ENCODE measurements at regions not wholly inside any gene's neighbourhood (a gene's known extent, or its start where the extent isn't known, plus 50 kb on each side); places are given as distances from the start of the nearest gene placed in this dataset.

DNA sequence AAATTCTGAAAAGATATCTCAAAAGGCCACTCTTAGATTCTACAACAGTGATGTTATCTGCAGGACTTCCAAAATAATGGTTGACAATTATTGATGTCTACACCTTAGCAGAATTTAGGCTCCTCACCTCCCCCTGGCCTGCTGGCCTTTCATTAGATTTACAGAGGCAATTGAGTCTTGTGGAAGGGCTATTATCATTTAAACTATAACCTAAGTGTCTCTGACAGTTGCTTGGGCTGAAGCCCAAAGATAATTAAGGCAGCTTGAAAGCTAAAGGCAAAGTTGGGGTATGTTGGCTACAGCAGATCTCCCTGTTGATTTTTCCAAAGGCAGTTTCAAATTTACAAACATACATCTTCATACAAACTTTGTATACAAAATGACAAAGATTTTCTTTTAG, 912.3 kb downstream of the TAF11L14 start:
- FAIRE-seq, result no peak
- no peak overlapping the region for H3K56ac ChIP-seq (replicated peaks; ENCODE audit: insufficient read length, low read depth, low read length)
- no peak for DNase-seq (ENCODE audit: low read depth in 1 of 2, low spot score in 2 of 2)
- TF ChIP-seq CBX5 (IDR thresholded peaks at IDR 0.05; ENCODE audit: low read depth, low read length) (no peak), KDM5A (IDR thresholded peaks at IDR 0.05; ENCODE audit: low read length) (no peak), EZH2 (IDR thresholded peaks at IDR 0.05; ENCODE audit: low read depth, low read length, severe bottlenecking) (no peak), HDAC2 (IDR thresholded peaks at IDR 0.05; ENCODE audit: borderline replicate concordance in 1 of 2, low read depth in 2 of 2, low read length in 2 of 2) (no peak), SUZ12 (IDR thresholded peaks at IDR 0.05; ENCODE audit: low read length) (no peak), RAD21 (IDR thresholded peaks at IDR 0.05 in 1 of 2, conservative IDR thresholded peaks at IDR 0.05 in 1 of 2; ENCODE audit: low read depth in 2 of 2, low read length in 2 of 2) (no peak), SIX5 (IDR thresholded peaks at IDR 0.05; ENCODE audit: low read depth, low read length) (no peak), TAF7 (optimal IDR thresholded peaks at IDR 0.05; ENCODE audit: borderline replicate concordance, low read depth, low read length) (no peak), PHF8 (conservative IDR thresholded peaks at IDR 0.05; ENCODE audit: low read depth, low read length) (no peak), ZNF274 (IDR thresholded peaks at IDR 0.05; ENCODE audit: borderline replicate concordance, extremely low read depth, low read length) (no peak), SP1 (IDR thresholded peaks at IDR 0.05; ENCODE audit: low read depth, low read length) (no peak), SAP30 (IDR thresholded peaks at IDR 0.05; ENCODE audit: insufficient read depth, insufficient replicate concordance, low read length) (no peak), KDM1A (IDR thresholded peaks at IDR 0.05; ENCODE audit: borderline replicate concordance, low read length) (no peak), KDM4A (IDR thresholded peaks at IDR 0.05; ENCODE audit: low read depth, low read length, severe bottlenecking) (no peak), CHD1 (IDR thresholded peaks at IDR 0.05; ENCODE audit: low read depth, low read length) (no peak)

More for the DNA sequence above, 912.3 kb downstream of the TAF11L14 start:
- no peak overlapping the region for H2BK15ac ChIP-seq (ENCODE audit: low read length)
- peak overlapping the region; percentile 53; the same call in 1 of the 2 replicates for H2BK20ac ChIP-seq (ENCODE audit: low read length)
- H3K79me2 ChIP-seq (ENCODE audit: control insufficient read depth in 1 of 2, insufficient read depth in 2 of 2, low read length in 2 of 2), result no peaks in the 10 kb centered on the region
- H4K20me1 ChIP-seq (replicated peaks in 1 of 2; ENCODE audit: control insufficient read depth in 1 of 2, insufficient read depth in 2 of 2, low read length in 2 of 2), result no peaks in the 10 kb centered on the region
- H4K5ac ChIP-seq (ENCODE audit: insufficient read length, low read depth, low read length), result no peak overlapping the region
- ChIA-PET POLR2A (ENCODE audit: partially characterized antibody) (interaction anchor here (1.1 to 1.2 kb wide), 2 partner anchors 11 to 12 kb away, joined by 3 read pairs; no protein-coding TSS in a partner anchor), CTCF (ENCODE audit: partially characterized antibody) (no interaction called here)
- H4K8ac ChIP-seq (ENCODE audit: extremely low read depth, insufficient read depth, low read length), result no peak overlapping the region
- H3K23ac ChIP-seq (ENCODE audit: insufficient read length), result no peak overlapping the region
- no peak overlapping the region for H2AK5ac ChIP-seq (ENCODE audit: low read depth, low read length)
- H3K18ac ChIP-seq (ENCODE audit: extremely low read depth, low read length), result no peak overlapping the region
- no peak overlapping the region for H3K14ac ChIP-seq (ENCODE audit: insufficient read length)
- H2BK120ac ChIP-seq (replicated peaks; ENCODE audit: low read depth, low read length), result peak overlapping the region; percentile 25
- no peak overlapping the region for H3K9ac ChIP-seq (replicated peaks in 1 of 4; ENCODE audit: extremely low read depth in 1 of 4, low read depth in 3 of 4, low read length in 3 of 4)
- no peaks in the 10 kb centered on the region for H3K79me1 ChIP-seq (ENCODE audit: low read depth, low read length)
- no peaks in the 10 kb centered on the region for H3K27me3 ChIP-seq (replicated peaks in 1 of 4; ENCODE audit: control insufficient read depth in 3 of 4, extremely low read depth in 1 of 4, insufficient read depth in 3 of 4, low read length in 3 of 4)
- no peak overlapping the region for H3K27ac ChIP-seq (ENCODE audit: low read depth, low read length)
- no peak overlapping the region for H2BK12ac ChIP-seq (ENCODE audit: low read depth, low read length)
- H2BK5ac ChIP-seq (ENCODE audit: low read depth, low read length), result no peak overlapping the region
- no peak overlapping the region for H2AFZ ChIP-seq (ENCODE audit: low read length)
- H4K91ac ChIP-seq (replicated peaks; ENCODE audit: insufficient read length, low read length), result no peak overlapping the region
- H3K9me3 ChIP-seq (ENCODE audit: insufficient read depth in 2 of 2, low read depth in 1 of 2, low read length in 1 of 2), result peaks cover 6 to 16% of the 10 kb centered on the region in 2 experiments; a peak in 3 of 4 replicates
- H3K36me3 ChIP-seq (ENCODE audit: control insufficient read depth in 2 of 4, insufficient read depth in 4 of 4, low read length in 3 of 4), result peaks cover 0 to 21% (median 9%) of the 10 kb centered on the region in 4 experiments; a peak in 2 of 8 replicates
- peaks cover 2 to 19% (median 13%) of the 10 kb centered on the region in 4 experiments; a peak in 6 of 7 replicates for H3K4me1 ChIP-seq (replicated peaks in 1 of 4; ENCODE audit: control insufficient read depth in 3 of 4, insufficient read depth in 4 of 4, low read length in 3 of 4)
- no peak overlapping the region for H3K4ac ChIP-seq (replicated peaks; ENCODE audit: insufficient read length, low read depth, low read length)
- H3K23me2 ChIP-seq (ENCODE audit: low read depth, low read length), result no peaks in the 10 kb centered on the region
- no peak overlapping the region for H3K4me3 ChIP-seq (ENCODE audit: extremely low read depth in 1 of 4, insufficient read depth in 2 of 4, low read depth in 3 of 4, low read length in 4 of 4)
- peak overlapping the region in 1 of 2 experiments; percentile 10; a peak in 1 of 4 replicates for H3K4me2 ChIP-seq (ENCODE audit: insufficient read depth in 1 of 2, low read depth in 2 of 2, low read length in 2 of 2)

Data from H1 (cell line).